NCI-H345 treated with DMSO at 0.1 percent for 48 hours (cell line): ENCODE measurements at regions not wholly inside any gene's neighbourhood (a gene's known extent, or its start where the extent isn't known, plus 50 kb on each side); places are given as distances from the start of the nearest gene placed in this dataset.

ENCODE experiments used
- DNase-seq: peaks from one replicate; lab custom pipeline; 2025; ENCODE audit not compliant: unreplicated experiment; lab: John Stamatoyannopoulos, UW

GRCh38 chr18:10269261-10269660 is 185.2 kb upstream of the APCDD1 start:
- DNase-seq: no peak

GRCh38 chr18:10270151-10270571 is 184.3 kb upstream of the APCDD1 start:
- no peak for DNase-seq

- DNase-seq: no peak
These were observed 183.0 kb upstream of the APCDD1 start for GRCh38 chr18:10271481-10271880.

DNA sequence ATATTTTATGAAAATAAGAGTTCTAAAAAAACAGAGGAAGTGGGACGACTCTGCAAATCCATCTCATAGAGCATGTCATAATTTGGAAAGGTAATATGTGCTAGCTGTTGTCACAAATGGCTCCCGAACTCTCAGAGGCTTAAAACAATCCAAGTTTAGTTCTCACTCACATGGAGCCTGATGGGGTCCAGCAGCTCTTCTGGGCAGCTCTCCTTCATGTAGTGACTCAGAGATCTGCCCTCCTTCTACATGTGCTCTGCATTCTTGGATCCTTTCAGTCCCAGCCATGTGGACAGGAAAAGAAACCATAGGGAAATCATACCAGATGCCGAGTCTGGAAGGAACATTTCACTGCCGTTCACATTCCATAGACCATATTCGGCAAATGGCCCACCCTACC is 180.1 kb upstream of the APCDD1 start:
- no peak for DNase-seq

- DNase-seq: no peak
These were observed 178.9 kb upstream of the APCDD1 start for GRCh38 chr18:10275486-10275885.

DNA sequence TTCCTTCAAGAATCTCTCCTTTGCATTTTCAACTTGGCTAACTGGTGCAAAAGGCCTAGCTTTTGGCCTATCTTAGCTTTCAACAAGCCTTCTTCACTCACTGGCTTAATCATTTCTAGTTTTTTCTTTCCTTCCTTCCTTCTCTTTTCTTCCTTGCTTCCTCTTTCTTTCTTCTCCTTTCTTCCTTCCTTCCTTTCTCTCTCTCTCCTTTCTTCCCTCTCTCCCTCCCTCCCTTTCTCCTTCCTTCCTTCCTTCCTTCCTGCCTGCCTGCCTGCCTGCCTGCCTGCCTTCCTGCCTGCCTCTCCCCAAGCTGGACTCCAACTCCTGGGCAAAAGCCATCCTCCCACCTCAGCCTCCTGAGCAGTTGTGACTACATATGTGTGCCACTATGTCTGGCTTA is 176.2 kb upstream of the APCDD1 start:
- DNase-seq: no peak

DNA sequence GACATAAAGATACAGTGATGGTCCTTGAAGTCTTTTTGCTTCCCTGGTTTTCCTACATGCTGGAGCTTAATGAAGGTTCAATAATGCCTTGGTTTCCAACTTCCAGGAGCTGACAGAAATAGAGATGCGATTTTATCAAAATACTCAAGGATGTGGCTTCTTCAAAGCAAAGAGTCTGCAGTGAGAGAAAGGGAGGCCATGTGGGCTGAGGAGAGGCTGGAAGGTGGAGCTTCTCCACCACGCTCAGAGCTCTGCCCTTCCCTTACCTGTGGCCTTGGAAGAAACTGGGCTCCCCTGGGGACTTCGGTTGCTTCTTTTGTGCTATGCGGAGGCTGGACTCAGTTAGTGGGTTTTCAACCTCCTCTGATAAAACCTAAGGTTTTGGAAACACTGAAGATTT is 175.0 kb upstream of the APCDD1 start:
- DNase-seq: no peak

DNA sequence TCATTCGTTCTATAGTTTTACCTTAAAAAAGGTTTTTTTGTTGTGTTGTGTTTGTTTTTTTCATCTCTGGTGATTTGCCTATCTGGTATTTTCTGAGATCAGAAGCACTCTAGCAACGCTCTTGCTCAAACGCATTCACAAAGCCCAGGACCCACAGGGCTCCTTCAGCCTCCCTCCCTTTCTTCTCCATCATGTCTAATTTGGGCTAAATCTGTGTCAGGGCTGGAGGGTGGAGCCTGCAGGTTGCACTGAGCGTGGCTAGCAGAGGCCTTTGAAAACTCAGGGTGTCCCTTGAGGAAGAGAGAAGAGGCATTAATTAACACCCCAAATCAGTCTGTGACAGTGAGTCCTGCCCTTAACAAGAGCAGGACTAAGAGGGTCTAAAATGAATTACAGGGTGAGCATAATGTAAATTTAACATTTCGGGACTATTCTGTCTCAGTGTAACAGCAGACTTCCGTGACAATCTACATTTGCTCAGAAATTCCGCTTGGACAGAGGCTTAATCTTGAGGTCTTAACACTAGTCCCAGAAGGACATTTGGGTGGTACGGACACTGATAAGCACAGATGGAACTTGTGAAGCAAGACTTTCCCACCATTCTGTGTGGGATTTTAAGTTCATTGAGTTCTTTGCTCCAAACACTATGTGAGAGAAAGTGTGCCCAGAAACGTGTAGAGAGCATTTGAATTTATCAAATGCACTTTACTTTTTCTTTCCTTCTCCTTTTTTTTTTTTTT is 174.4 kb upstream of the APCDD1 start:
- no peak for DNase-seq

GRCh38 chr18:10284540-10285282 is 169.7 kb upstream of the APCDD1 start:
- DNase-seq: no peak

- no peak for DNase-seq
These were observed 169.2 kb upstream of the APCDD1 start for GRCh38 chr18:10285283-10285640.

DNA sequence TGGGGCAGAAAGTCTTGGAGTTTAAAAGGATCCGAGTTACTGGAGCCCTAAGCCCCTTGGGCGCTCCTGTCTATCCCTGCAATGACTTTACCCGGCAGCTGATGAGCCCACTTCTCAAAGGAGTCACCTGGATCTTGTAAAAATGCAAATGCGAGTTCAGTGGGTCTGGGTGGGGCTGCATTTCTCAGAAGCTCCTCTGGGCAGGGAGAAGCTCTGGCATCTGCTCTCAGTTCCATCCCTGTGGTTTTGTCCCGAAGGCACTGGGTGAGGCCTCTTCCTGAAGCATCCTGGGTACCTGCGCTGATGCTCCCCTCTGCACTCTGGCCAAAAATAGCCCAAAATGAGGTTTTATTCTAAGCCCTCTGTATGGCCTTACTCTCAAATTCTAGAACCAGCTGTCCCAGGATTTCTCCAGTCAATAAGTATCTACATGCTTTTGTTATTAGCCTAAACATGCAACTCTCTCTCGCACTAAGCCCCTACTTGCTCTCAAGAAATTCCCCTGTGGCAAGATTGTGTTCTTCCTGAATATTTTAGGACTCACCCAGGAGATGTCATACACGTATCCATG is 167.8 kb upstream of the APCDD1 start:
- DNase-seq: no peak

DNA sequence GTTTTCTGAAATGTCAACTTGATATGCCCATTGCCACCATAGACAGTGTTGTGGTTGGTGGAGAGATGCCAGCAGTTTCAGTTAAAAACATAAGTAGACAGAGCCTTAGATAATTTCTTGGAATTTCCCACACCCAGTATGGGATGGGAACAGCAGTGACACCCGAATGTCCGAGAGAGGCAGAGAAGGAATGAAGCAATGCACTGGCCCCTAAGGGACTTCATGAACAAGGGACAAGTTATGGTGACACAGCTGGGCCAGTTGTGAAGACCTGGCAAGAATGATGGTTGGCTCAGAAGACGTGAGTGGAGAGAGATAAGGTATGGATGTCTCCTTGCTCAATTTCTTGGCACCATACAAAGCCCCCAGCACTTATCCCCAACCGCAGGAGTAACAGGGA is 165.2 kb upstream of the APCDD1 start:
- DNase-seq: no peak

GRCh38 chr18:10289951-10290637 is 164.3 kb upstream of the APCDD1 start:
- no peak for DNase-seq

DNA sequence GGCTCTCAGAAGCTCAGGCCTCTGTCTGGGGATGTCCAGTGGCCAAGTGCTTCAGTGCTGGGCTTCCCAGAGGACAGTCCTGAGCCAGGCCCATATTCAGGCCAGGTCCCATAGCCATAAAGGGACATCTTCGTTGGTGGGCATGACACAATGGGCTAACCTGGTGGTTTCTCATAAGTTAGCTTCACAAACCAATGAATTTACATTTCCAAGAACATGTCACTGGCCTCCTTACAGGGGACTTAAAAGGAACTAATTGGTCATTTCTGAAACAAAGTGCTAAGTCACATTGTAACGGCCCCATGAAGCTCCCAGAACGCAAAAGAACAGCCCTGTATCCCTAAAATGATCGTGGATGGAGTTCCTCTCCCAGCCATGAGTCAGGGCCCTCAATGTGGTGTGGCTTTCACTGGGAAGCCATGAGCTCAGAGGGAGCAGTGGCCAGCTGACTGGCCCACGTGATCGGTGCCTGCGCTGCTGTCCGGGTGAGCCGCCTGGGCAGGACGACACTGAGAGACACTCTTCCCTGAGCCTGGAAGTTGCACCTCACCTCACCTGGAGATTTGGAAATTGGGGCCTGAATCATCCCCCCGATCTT is 163.7 kb upstream of the APCDD1 start:
- DNase-seq: no peak

- no peak for DNase-seq
These were observed 162.9 kb upstream of the APCDD1 start for GRCh38 chr18:10291568-10291981.

GRCh38 chr18:10293966-10294365 is 160.5 kb upstream of the APCDD1 start:
- DNase-seq: no peak

DNA sequence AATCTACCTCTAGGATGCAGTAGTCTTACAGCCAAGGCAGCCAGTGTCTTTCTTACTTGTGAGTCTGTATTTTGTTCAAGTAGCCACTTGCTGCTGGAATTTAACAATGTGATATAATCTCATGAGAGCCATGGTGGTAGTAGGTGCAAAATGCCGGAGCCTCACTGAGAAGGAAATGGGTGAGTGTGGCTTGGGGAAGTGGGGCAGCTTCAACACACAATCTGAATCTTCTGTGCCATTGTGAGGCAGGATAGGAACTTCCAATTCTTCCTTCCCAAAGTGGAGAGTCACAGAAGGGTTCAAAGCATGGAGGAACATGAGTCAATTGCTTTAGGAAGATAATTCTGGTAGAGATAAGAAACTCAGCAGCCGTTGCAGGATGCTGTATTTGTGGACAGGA is 158.7 kb upstream of the APCDD1 start:
- no peak for DNase-seq

DNA sequence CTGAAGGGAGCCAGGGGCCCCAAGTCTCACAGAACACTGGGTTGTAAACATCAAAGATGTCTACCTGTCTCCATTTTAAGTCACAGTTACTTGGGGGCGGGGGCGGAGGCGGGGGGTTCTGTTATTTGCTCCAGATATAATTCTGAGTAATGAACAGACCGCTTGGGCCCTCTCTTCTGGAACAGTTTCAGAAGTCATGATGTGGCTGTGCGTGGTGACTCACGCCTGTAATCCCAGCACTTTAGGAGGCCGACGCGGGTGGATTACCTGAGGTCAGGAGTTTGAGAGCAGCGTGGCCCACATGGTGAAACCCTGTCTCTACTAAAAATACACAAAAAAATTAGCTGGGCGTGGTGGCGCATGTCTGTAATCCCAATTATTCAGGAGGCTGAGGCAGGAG is 157.9 kb upstream of the APCDD1 start:
- no peak for DNase-seq

DNA sequence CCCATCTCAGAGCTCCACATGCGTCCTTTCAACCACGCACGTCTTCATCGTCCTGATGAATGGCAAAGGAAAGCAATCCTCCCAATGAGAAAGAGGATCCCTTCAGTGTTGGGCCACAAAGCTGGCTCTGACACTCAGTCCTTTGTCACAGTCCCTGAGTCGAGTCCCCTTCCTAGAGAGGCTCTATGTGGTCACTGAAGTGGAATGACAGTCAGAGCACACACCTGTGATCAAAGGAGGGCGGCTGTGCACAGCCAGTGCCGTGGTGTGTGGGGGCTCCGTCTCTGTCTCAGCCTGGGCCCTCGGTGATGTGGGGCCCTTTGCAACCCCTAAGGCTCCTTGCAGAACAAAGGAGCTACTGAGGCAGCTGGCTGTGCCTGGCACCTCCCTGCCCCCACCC is 157.3 kb upstream of the APCDD1 start:
- no peak for DNase-seq

GRCh38 chr18:10298346-10298745 is 156.1 kb upstream of the APCDD1 start:
- DNase-seq: no peak

DNA sequence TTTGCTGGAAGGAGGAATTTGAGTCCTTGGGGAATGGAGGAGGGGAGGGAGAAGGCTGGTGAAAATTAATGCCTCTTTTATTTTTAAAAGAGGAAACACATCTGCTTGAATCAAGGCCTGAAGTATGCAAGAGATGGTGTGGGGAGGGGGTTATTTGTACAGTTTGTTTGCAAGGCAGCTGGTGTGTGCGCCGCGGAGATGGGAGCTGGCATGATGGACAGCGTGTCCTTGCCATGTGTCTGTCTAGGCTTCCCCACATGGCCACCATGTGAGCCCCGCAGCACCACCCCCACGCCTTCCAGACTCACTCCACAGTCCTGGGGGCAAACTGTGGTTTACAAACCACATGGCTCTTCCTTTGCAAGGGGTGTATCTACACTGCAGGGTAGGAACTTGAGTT is 154.8 kb upstream of the APCDD1 start:
- DNase-seq: no peak
